ENCODE measurements at regions not wholly inside any gene's neighbourhood (a gene's known extent, or its start where the extent isn't known, plus 50 kb on each side); places are given as distances from the start of the nearest gene placed in this dataset.

DNA sequence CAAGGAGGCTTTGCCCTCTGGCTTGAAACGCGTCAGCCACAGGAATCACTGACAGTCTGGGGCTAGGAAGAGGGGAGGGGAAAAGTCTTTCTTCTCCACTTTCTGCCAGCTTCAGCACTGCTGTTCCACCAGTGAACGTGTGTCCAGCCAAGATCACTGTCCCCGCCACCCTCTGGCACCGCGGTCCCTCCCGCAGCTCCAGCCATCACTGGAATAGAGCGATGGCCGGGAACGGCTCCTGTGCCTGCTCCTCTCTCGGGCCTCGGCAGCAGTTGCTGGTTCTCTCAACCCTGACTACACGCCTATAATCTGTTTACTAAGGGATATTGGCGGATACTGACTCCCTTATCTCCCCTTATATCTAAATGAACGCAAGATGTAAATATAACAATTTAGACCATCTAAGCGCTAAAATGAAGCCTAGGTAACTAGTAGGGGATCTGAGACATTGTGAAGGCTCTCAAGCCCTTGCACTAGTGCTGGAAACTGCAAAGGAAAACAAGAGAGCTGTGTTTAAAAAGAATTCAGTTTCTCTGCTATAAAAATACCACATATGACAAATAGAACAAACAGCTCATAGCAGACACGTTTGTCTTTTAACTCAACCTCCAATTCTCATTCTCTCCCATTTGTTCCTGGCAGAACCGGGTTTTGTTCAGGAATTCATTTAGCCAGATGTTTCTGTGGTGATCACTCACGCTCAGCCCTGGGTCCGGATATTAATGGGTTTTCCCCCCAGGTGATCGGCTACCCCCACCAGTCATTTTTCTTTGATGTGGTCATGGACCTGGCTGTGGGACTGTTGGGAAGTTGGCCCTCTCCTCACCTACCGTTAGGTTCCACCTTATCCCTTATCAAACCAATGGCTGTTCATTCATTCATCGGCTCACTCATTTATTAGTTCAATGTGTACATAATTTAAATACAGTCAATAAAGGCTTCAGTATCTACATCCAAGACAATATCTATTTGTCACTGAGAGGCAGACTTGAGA lies 149.8 kb downstream of the MED10 start:
- no peaks in the 10 kb centered on the region for H3K36me3 ChIP-seq (ENCODE audit: control insufficient read depth in 2 of 2, insufficient read depth in 1 of 2, low read length in 2 of 2)
- CTCF ChIA-PET: no interaction called here
- no peaks in the 10 kb centered on the region for H3K9me3 ChIP-seq (ENCODE audit: control insufficient read depth, insufficient read depth, low read depth, low read length)
- H3K4me3 ChIP-seq (ENCODE audit: low read depth, low read length): no peak overlapping the region
- TF ChIP-seq ZNF76 (tag by site-specific recombination; IDR thresholded peaks at IDR 0.05; ENCODE audit: borderline replicate concordance, low read depth) (no peak), ZNF302 (tag by site-specific recombination; IDR thresholded peaks at IDR 0.05; ENCODE audit: low read depth) (no peak), SALL2 (tag by site-specific recombination; IDR thresholded peaks at IDR 0.05; ENCODE audit: borderline replicate concordance) (no peak)
- TF ChIP-seq, protein P1, sequence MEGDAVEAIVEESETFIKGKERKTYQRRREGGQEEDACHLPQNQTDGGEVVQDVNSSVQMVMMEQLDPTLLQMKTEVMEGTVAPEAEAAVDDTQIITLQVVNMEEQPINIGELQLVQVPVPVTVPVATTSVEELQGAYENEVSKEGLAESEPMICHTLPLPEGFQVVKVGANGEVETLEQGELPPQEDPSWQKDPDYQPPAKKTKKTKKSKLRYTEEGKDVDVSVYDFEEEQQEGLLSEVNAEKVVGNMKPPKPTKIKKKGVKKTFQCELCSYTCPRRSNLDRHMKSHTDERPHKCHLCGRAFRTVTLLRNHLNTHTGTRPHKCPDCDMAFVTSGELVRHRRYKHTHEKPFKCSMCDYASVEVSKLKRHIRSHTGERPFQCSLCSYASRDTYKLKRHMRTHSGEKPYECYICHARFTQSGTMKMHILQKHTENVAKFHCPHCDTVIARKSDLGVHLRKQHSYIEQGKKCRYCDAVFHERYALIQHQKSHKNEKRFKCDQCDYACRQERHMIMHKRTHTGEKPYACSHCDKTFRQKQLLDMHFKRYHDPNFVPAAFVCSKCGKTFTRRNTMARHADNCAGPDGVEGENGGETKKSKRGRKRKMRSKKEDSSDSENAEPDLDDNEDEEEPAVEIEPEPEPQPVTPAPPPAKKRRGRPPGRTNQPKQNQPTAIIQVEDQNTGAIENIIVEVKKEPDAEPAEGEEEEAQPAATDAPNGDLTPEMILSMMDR (tag by site-specific recombination; IDR thresholded peaks at IDR 0.05): no peak
- TF ChIP-seq, protein P2, sequence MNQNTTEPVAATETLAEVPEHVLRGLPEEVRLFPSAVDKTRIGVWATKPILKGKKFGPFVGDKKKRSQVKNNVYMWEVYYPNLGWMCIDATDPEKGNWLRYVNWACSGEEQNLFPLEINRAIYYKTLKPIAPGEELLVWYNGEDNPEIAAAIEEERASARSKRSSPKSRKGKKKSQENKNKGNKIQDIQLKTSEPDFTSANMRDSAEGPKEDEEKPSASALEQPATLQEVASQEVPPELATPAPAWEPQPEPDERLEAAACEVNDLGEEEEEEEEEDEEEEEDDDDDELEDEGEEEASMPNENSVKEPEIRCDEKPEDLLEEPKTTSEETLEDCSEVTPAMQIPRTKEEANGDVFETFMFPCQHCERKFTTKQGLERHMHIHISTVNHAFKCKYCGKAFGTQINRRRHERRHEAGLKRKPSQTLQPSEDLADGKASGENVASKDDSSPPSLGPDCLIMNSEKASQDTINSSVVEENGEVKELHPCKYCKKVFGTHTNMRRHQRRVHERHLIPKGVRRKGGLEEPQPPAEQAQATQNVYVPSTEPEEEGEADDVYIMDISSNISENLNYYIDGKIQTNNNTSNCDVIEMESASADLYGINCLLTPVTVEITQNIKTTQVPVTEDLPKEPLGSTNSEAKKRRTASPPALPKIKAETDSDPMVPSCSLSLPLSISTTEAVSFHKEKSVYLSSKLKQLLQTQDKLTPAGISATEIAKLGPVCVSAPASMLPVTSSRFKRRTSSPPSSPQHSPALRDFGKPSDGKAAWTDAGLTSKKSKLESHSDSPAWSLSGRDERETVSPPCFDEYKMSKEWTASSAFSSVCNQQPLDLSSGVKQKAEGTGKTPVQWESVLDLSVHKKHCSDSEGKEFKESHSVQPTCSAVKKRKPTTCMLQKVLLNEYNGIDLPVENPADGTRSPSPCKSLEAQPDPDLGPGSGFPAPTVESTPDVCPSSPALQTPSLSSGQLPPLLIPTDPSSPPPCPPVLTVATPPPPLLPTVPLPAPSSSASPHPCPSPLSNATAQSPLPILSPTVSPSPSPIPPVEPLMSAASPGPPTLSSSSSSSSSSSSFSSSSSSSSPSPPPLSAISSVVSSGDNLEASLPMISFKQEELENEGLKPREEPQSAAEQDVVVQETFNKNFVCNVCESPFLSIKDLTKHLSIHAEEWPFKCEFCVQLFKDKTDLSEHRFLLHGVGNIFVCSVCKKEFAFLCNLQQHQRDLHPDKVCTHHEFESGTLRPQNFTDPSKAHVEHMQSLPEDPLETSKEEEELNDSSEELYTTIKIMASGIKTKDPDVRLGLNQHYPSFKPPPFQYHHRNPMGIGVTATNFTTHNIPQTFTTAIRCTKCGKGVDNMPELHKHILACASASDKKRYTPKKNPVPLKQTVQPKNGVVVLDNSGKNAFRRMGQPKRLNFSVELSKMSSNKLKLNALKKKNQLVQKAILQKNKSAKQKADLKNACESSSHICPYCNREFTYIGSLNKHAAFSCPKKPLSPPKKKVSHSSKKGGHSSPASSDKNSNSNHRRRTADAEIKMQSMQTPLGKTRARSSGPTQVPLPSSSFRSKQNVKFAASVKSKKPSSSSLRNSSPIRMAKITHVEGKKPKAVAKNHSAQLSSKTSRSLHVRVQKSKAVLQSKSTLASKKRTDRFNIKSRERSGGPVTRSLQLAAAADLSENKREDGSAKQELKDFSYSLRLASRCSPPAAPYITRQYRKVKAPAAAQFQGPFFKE (tag by site-specific recombination; IDR thresholded peaks at IDR 0.05; ENCODE audit: borderline replicate concordance): no peak
- H3K27ac ChIP-seq (ENCODE audit: extremely low read depth, low read depth, low read length): no peak overlapping the region
- no peaks in the 10 kb centered on the region for H3K4me1 ChIP-seq (ENCODE audit: control insufficient read depth, insufficient read depth, low read length)
- POLR2A ChIA-PET: no interaction called here

DNA sequence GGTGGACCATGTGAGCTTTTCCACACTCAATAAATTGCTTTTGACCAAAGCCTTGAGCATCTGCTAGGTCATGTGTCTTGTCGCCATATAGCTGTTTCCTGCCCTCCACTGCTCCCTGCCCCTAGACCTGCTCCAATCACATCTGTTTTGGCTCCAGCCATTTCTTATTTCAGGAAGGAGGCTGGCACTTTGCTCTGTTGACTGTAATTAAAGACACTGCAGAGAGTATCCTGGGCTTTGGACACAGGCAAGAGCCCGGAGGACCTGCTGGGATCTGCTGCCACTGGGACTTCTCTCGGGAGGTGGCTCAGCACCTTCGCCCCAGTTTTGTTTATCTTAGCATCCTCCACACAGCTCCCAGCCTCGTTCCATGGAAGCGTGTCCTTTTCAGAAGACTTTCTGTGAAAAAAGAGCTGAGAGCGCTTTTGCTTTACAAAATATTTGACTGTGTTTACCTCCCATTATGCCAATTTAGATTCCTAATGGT lies 153.2 kb downstream of the MED10 start:
- POLR2A ChIA-PET: no interaction called here

DNA sequence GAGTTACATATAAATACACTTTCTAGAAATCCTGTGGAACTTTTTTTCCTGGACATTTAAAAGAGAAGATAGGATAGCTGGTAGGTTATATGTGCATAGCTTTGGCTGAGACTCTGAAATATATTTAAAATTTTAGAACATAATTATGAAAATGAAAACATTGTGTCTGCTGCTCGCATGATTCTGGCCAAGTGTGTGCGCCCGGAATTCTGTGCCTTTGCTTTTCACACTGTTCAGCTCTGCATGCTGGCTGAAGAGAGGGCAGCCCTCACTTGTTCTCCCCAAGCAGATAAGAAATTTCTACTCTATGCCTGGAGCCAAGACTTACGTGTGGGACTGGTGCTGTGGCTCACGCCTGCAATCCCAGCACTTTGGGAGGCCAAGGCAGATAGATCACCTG lies 153.9 kb downstream of the MED10 start:
- ChIA-PET POLR2A (no interaction called here), CTCF (no interaction called here)
- Histone ChIP-seq H3K9me3 (ENCODE audit: control insufficient read depth, insufficient read depth, low read depth, low read length) (no peaks in the 10 kb centered on the region), H3K4me1 (ENCODE audit: control insufficient read depth, insufficient read depth, low read length) (no peaks in the 10 kb centered on the region), H3K4me3 (ENCODE audit: low read depth, low read length) (no peak overlapping the region), H3K36me3 (ENCODE audit: control insufficient read depth in 2 of 2, insufficient read depth in 1 of 2, low read length in 2 of 2) (no peaks in the 10 kb centered on the region), H3K27ac (ENCODE audit: extremely low read depth, low read depth, low read length) (no peak overlapping the region)
- TF ChIP-seq, protein P3, sequence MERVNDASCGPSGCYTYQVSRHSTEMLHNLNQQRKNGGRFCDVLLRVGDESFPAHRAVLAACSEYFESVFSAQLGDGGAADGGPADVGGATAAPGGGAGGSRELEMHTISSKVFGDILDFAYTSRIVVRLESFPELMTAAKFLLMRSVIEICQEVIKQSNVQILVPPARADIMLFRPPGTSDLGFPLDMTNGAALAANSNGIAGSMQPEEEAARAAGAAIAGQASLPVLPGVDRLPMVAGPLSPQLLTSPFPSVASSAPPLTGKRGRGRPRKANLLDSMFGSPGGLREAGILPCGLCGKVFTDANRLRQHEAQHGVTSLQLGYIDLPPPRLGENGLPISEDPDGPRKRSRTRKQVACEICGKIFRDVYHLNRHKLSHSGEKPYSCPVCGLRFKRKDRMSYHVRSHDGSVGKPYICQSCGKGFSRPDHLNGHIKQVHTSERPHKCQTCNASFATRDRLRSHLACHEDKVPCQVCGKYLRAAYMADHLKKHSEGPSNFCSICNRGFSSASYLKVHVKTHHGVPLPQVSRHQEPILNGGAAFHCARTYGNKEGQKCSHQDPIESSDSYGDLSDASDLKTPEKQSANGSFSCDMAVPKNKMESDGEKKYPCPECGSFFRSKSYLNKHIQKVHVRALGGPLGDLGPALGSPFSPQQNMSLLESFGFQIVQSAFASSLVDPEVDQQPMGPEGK (tag by site-specific recombination; IDR thresholded peaks at IDR 0.05): no peak
- TF ChIP-seq, protein P4, sequence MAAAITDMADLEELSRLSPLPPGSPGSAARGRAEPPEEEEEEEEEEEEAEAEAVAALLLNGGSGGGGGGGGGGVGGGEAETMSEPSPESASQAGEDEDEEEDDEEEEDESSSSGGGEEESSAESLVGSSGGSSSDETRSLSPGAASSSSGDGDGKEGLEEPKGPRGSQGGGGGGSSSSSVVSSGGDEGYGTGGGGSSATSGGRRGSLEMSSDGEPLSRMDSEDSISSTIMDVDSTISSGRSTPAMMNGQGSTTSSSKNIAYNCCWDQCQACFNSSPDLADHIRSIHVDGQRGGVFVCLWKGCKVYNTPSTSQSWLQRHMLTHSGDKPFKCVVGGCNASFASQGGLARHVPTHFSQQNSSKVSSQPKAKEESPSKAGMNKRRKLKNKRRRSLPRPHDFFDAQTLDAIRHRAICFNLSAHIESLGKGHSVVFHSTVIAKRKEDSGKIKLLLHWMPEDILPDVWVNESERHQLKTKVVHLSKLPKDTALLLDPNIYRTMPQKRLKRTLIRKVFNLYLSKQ (tag by site-specific recombination; IDR thresholded peaks at IDR 0.05; ENCODE audit: borderline replicate concordance): no peak
- TF ChIP-seq ZNF660 (tag by site-specific recombination; IDR thresholded peaks at IDR 0.05) (no peak), PRDM1 (tag by site-specific recombination; IDR thresholded peaks at IDR 0.05) (no peak), ZNF175 (tag by site-specific recombination; IDR thresholded peaks at IDR 0.05) (no peak), KLF7 (tag by site-specific recombination; IDR thresholded peaks at IDR 0.05; ENCODE audit: borderline replicate concordance) (no peak), ZSCAN30 (tag by site-specific recombination; IDR thresholded peaks at IDR 0.05) (no peak), SETDB1 (IDR thresholded peaks at IDR 0.05; ENCODE audit: insufficient read length, low read length) (no peak), SCRT1 (tag by site-specific recombination; IDR thresholded peaks at IDR 0.05; ENCODE audit: borderline replicate concordance) (no peak), ZNF10 (tag by site-specific recombination; IDR thresholded peaks at IDR 0.05) (no peak), ZNF843 (tag by site-specific recombination; IDR thresholded peaks at IDR 0.05) (no peak)

More for the DNA sequence above, 153.2 kb downstream of the MED10 start:
- TF ChIP-seq ZNF2 (tag by site-specific recombination; IDR thresholded peaks at IDR 0.05): no peak
- no peak overlapping the region for H3K4me3 ChIP-seq (ENCODE audit: low read depth, low read length)
- H3K9me3 ChIP-seq (ENCODE audit: control insufficient read depth, insufficient read depth, low read depth, low read length): no peaks in the 10 kb centered on the region
- no peaks in the 10 kb centered on the region for H3K36me3 ChIP-seq (ENCODE audit: control insufficient read depth in 2 of 2, insufficient read depth in 1 of 2, low read length in 2 of 2)
- H3K4me1 ChIP-seq (ENCODE audit: control insufficient read depth, insufficient read depth, low read length): no peaks in the 10 kb centered on the region
- CTCF ChIA-PET: interaction anchor here (0.6 kb wide), 1 partner anchor 728 kb away, joined by 4 read pairs; no protein-coding TSS in a partner anchor
- H3K27ac ChIP-seq (ENCODE audit: extremely low read depth, low read depth, low read length): no peak overlapping the region
